ENCODE measurements at regions not wholly inside any gene's neighbourhood (a gene's known extent, or its start where the extent isn't known, plus 50 kb on each side); places are given as distances from the start of the nearest gene placed in this dataset.

- intact Hi-C loops (cut with DNase I, micrococcal nuclease): loop anchor here in 1 of 2 donors (10.0 kb wide), 1 partner anchor 950 kb away; no protein-coding TSS in a partner anchor
- DNase-seq (no peak), ATAC-seq (no peak)
- Histone ChIP-seq H3K4me3 (no peak overlapping the region), H3K36me3 (ENCODE audit: low read depth) (no peaks in the 10 kb centered on the region), H3K9me3 (no peaks in the 10 kb centered on the region), H3K4me1 (ENCODE audit: low read depth) (peaks cover 5% of the 10 kb centered on the region)
- TF ChIP-seq CTCF (IDR thresholded peaks at IDR 0.05): no peak
These were observed 93.7 kb upstream of the DHRSX start for GRCh38 chrX:2594491-2594890.

- intact Hi-C loops (cut with DNase I, micrococcal nuclease): loop anchor here in 1 of 2 donors (10.0 kb wide), 1 partner anchor 947 kb away; no protein-coding TSS in a partner anchor
- no peaks in the 10 kb centered on the region for H3K9me3 ChIP-seq
These were observed 91.5 kb upstream of the DHRSX start for GRCh38 chrX:2592279-2592678.

GRCh38 chrX:2589186-2590020 lies 88.6 kb upstream of the DHRSX start:
- ATAC-seq (no peak), DNase-seq (no peak)
- peaks cover 5% of the 10 kb centered on the region for H3K4me1 ChIP-seq (ENCODE audit: low read depth)
- no peak overlapping the region for H3K4me3 ChIP-seq
- no peak for TF ChIP-seq CTCF (IDR thresholded peaks at IDR 0.05)
- H3K36me3 ChIP-seq (ENCODE audit: low read depth): no peaks in the 10 kb centered on the region
- H3K9me3 ChIP-seq: no peaks in the 10 kb centered on the region
- intact Hi-C loops (cut with DNase I, micrococcal nuclease): loop anchor here in 1 of 2 donors (10.0 kb wide), 1 partner anchor 945 kb away; no protein-coding TSS in a partner anchor

More at GRCh38 chrX:2592279-2592678, 91.5 kb upstream of the DHRSX start:
- DNase-seq (no peak), ATAC-seq (no peak)
- Histone ChIP-seq H3K4me3 (no peak overlapping the region), H3K36me3 (ENCODE audit: low read depth) (no peaks in the 10 kb centered on the region), H3K4me1 (ENCODE audit: low read depth) (peaks cover 5% of the 10 kb centered on the region)
- no peak for TF ChIP-seq CTCF (IDR thresholded peaks at IDR 0.05)

GRCh38 chrX:2588049-2588448 lies 87.3 kb upstream of the DHRSX start:
- DNase-seq (no peak), ATAC-seq (no peak)
- Histone ChIP-seq H3K4me1 (ENCODE audit: low read depth) (peaks cover under 1% of the 10 kb centered on the region), H3K9me3 (no peaks in the 10 kb centered on the region), H3K4me3 (no peak overlapping the region), H3K36me3 (ENCODE audit: low read depth) (no peaks in the 10 kb centered on the region)
- intact Hi-C loops (cut with DNase I, micrococcal nuclease): no loop called here
- no peak for TF ChIP-seq CTCF (IDR thresholded peaks at IDR 0.05)

GRCh38 chrX:2587146-2587545 lies 86.4 kb upstream of the DHRSX start:
- DNase-seq: no peak
- no peaks in the 10 kb centered on the region for H3K4me1 ChIP-seq (ENCODE audit: low read depth)
- H3K9me3 ChIP-seq: no peaks in the 10 kb centered on the region
- H3K4me3 ChIP-seq: no peak overlapping the region
- TF ChIP-seq CTCF (IDR thresholded peaks at IDR 0.05): no peak
- H3K36me3 ChIP-seq (ENCODE audit: low read depth): no peaks in the 10 kb centered on the region
- no peak for ATAC-seq
- intact Hi-C loops (cut with DNase I, micrococcal nuclease): no loop called here
